Ishikawa (cell line): ENCODE measurements at regions not wholly inside any gene's neighbourhood (a gene's known extent, or its start where the extent isn't known, plus 50 kb on each side); places are given as distances from the start of the nearest gene placed in this dataset.

Experiments used
- CREB1 ChIP-seq: IDR thresholded peaks from 2 replicates; pipeline ENCODE4 v1.6.1; 2012; ENCODE audit warnings: low read depth
- MAX ChIP-seq: IDR thresholded peaks from 2 replicates; pipeline ENCODE4 v1.6.1; 2012
- REST ChIP-seq: IDR thresholded peaks from 2 replicates; pipeline ENCODE4 v1.6.1; 2012; ENCODE audit warnings: low read depth, mild to moderate bottlenecking
- USF1 ChIP-seq: IDR thresholded peaks from 2 replicates; pipeline ENCODE4 v1.6.1; 2012
- YY1 ChIP-seq: IDR thresholded peaks from 2 replicates; pipeline ENCODE4 v1.6.1; 2012; ENCODE audit warnings: low read depth

GRCh38 chr12:83919081-83919480 is 993.5 kb downstream of the SLC6A15 start:
- TF ChIP-seq USF1 (no peak), REST (no peak), MAX (no peak), CREB1 (no peak), YY1 (no peak)
